ENCODE measurements at regions not wholly inside any gene's neighbourhood (a gene's known extent, or its start where the extent isn't known, plus 50 kb on each side); places are given as distances from the start of the nearest gene placed in this dataset.

DNA sequence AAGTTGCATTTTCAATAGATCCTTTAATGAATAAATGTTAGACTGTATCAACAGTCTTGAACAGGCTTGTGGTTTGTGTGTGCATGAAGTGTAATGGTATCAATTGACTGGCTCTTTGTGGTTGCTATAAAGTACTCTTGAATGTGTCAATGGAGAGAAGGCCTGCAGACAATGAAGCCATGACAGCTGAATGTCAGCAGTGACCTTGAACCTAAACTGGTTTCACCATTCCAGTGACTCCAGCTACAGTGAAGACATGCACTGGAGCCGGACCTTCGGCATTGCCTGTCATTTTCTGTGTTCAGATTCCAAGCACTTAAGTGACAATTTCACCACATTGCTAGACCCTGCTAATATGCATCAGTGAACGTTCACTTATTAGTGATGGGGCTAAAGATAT, 276.0 kb upstream of the TMEM161B start:
- no peak for DNase-seq

DNA sequence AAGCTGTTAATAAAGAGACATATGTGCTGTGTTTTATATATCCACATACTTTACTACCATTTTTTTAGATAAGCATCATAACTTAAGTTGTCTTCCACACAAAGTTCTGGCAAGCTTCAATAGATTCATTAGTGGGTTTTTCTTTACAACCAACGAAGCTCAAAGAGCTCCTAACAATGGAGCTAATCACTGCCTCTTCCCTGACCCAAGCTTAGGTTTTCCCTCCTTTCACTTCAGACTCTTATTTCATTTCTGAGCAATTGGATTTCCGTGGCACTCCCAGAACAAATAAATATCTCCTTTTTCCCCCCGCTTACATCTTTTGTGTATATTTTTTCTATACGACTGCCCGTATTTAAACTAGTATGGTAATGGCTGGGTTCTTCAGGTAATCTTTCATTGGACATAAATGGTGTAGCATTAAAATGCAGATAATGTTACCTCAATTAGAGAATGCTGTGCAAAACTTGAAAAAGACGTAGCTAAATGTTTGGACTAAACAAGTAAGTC, 275.5 kb upstream of the TMEM161B start:
- no peak for DNase-seq

GRCh38 chr5:88542786-88543185, 274.1 kb upstream of the TMEM161B start:
- DNase-seq = no peak

GRCh38 chr5:88540471-88541115, 271.9 kb upstream of the TMEM161B start:
- DNase-seq = no peak

GRCh38 chr5:88539693-88540365, 271.2 kb upstream of the TMEM161B start:
- peak in 3 of 51 donors; percentile 0 to 7 (median 4) for DNase-seq

- no peak for DNase-seq
Measured at GRCh38 chr5:88539026-88539425, 270.4 kb upstream of the TMEM161B start.

DNA sequence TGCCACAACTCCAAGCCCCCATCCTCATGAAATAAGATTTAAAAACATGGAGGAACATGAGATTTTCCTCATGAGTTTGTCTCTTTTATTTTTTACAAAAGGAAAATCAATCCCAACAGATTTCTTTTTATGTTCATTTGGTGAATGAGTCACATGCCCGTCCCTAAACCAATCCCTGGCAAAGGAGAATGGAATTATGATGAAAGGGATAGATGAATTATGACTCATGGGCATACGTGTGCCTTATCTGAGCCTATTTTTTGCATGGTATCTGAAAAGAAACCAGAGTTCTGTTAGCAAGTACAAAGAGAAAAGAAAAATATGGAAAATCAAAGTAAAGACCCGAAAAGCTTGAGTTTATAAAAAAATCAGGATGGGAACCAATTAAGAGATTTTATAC, 267.5 kb upstream of the TMEM161B start:
- no peak for DNase-seq

DNA sequence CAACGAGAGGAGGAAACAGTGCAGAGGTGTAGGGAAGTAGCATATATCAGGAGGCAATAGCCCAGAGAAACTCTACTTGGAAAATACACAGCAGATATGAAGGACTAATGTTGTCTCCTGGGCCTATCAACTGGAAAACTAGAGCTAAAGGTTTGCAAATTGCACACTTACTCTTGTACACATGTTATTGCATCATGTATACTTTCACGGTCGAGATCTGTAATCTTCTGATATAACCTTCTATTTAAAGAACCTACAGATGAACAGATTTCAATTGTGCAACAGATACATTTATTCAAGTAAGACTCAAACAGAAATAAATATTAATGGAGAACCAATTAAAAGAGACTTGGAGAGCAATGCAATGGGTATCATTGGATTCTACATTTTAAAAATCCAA, 256.3 kb upstream of the TMEM161B start:
- DNase-seq = no peak

GRCh38 chr5:88519066-88519465, 250.4 kb upstream of the TMEM161B start:
- no peak for DNase-seq

- DNase-seq = no peak
Measured at GRCh38 chr5:88518131-88519016, 249.7 kb upstream of the TMEM161B start.

GRCh38 chr5:88515881-88516819, 247.5 kb upstream of the TMEM161B start:
- no peak for DNase-seq

GRCh38 chr5:88515068-88515467, 246.4 kb upstream of the TMEM161B start:
- no peak for DNase-seq

- no peak for DNase-seq
Measured at GRCh38 chr5:88509403-88509802, 240.8 kb upstream of the TMEM161B start.

- DNase-seq = no peak
Measured at GRCh38 chr5:88507261-88507660, 238.6 kb upstream of the TMEM161B start.

DNA sequence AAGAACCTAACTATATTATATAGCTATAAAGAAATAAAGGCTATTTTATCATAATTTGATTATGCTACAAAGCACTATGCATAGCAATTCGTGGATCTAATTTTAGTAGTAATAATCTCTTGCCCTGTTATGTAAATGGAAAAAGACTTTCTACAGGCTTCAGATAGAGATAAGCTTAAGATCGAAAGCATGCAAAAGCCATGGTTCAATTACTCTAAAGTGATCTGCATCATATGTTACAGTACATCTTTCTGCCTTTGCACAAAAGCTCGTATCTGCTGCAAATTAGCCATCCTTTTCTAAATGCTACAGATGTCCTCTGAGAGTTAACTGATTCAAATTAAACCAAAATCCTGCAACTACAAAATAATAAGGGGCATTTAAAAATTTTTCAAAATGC, 234.8 kb upstream of the TMEM161B start:
- no peak for DNase-seq

DNA sequence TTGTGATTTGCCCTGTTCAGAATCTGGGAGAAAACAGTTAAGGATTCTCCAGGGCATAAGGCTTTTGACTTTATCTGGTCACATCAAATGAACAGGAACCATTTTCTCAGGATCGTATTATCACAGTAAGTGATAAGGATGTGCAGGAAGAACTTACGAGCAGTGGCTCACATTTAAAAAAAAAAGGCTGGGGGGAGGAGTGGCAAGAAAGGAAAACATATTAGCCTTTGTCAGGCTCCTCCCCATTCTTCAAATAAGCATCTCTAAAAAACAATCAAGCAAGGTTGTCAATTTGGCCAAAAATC, 234.3 kb upstream of the TMEM161B start:
- DNase-seq = peak in 1 of 51 donors; percentile 58

GRCh38 chr5:88502179-88503040, 233.8 kb upstream of the TMEM161B start:
- peak in 2 of 51 donors; percentile 39 to 59 for DNase-seq

DNA sequence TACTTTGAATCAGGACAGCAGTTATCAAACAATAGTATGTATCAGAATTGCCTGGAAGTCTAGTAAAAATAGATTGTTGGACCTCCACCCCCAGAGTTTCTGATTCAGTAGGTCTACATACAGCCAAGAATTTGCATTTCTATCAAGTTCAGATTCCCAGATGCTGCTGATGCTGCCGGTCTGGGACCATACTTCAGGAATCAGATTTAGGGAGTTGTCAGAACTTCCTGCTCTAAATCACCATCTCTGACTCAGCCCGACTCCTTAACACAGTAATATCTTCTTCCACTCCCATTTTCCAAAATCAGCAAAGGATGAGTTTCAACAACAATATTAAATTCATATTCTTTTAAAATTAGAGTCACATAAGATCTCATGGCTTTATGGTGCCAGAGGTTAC, 227.2 kb upstream of the TMEM161B start:
- no peak for DNase-seq

DNA sequence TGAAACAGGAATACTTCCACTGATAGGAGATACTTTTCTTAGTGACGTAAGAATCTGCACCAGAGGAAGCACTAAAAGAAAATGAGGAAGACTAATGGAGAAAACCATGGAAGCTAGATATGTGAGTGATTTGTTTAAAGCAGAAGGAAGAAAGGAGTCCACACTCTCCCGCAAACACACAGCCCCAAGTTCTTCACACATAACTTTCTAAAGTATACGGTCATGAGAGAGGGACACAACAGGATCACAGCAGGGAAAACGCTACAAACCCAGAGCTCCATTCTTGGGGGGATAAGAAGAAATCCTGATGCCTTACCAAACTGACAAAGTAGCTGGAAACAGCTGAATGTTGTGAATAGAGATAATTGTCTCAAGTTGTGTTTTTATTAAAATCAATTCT, 222.2 kb upstream of the TMEM161B start:
- no peak for DNase-seq

DNA sequence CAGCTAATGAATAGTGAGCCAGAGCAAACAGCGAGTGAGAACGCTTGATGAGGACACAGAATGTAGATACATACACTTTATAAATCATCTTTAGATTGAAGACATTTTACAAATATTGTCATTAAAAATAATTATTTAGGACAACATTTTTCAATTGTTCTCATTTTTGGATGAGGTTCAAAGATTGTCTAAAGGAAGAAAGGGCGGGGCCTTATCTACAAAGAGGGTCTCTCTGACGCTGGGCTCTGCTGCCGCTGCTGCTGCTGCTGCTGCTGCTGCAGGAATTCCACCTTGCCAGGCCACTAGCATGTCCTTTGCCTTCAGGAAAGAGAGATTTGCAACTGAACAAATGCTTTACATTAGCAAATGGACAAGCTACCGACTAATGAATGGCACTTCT, 220.7 kb upstream of the TMEM161B start:
- DNase-seq = peak in 1 of 51 donors; percentile 3

Data from hypothalamus (tissue), 51 donors.